CD4-positive, CD25-positive, alpha-beta regulatory T cell (primary cell): ENCODE measurements at regions not wholly inside any gene's neighbourhood (a gene's known extent, or its start where the extent isn't known, plus 50 kb on each side); places are given as distances from the start of the nearest gene placed in this dataset.

ENCODE experiments used
- ATAC-seq, 2 donors: fragments of 150-1000 bp; cut with Tn5 transposase; one replicate each; pipeline ENCODE4 v1.10.0; 2021; ENCODE audit warnings: low read depth in 2 of 2, moderate number of reproducible peaks in 2 of 2, moderate library complexity in 1 of 2
- DNase-seq, 3 donors: peaks; one replicate each; pipeline versions ENCODE4 v3.0.0 to v3.0.0-alpha.2; 2012 to 2022; ENCODE audit warnings: mixed read lengths in 1 of 3
- H3K27ac ChIP-seq: one replicate; pipeline ENCODE4 v1.7.0; 2013; ENCODE audit warnings: mild to moderate bottlenecking, low read length; ENCODE audit not compliant: insufficient read depth, poor library complexity, severe bottlenecking
- H3K27me3 ChIP-seq: one replicate; pipeline ENCODE4 v1.7.0; 2013; ENCODE audit warnings: low read length; ENCODE audit not compliant: control insufficient read depth, insufficient read depth
- H3K36me3 ChIP-seq: one replicate; pipeline ENCODE4 v1.7.0; 2013; ENCODE audit warnings: mild to moderate bottlenecking, low read length, moderate library complexity; ENCODE audit not compliant: control insufficient read depth, insufficient read depth
- H3K4me1 ChIP-seq: 2 replicates; pipeline ENCODE4 v1.7.0; 2013; ENCODE audit warnings: mild to moderate bottlenecking, low read length; ENCODE audit not compliant: insufficient read depth, control insufficient read depth, poor library complexity, severe bottlenecking
- H3K4me3 ChIP-seq: one replicate; pipeline ENCODE4 v1.7.0; 2013; ENCODE audit warnings: low read depth, mild to moderate bottlenecking, low read length, moderate library complexity
- H3K9me3 ChIP-seq, 2 experiments: 1 replicate in 1 of 2; 2 replicates in 1 of 2; pipeline ENCODE4 v1.7.0; 2013; ENCODE audit warnings: low read length in 2 of 2, mild to moderate bottlenecking in 1 of 2, moderate library complexity in 1 of 2; ENCODE audit not compliant: control insufficient read depth in 2 of 2
- H3K27ac Mint-ChIP-seq, 3 donors: one replicate each; pipeline ENCODE4 v1.8.0; 2020 to 2022; ENCODE audit warnings: mild to moderate bottlenecking in 3 of 3, mixed read lengths in 3 of 3, moderate library complexity in 2 of 3
- H3K27me3 Mint-ChIP-seq: one replicate; pipeline ENCODE4 v1.8.0; 2022; ENCODE audit warnings: mild to moderate bottlenecking, mixed read lengths
- H3K36me3 Mint-ChIP-seq: one replicate; pipeline ENCODE4 v1.8.0; 2020; ENCODE audit warnings: mixed read lengths
- H3K4me1 Mint-ChIP-seq, 4 donors: one replicate each; pipeline ENCODE4 v1.8.0; 2020 to 2022; ENCODE audit warnings: mixed read lengths in 4 of 4, mild to moderate bottlenecking in 1 of 4
- H3K4me3 Mint-ChIP-seq, 4 donors: one replicate each; pipeline ENCODE4 v1.8.0; 2020 to 2022; ENCODE audit warnings: mild to moderate bottlenecking in 4 of 4, mixed read lengths in 4 of 4, moderate library complexity in 3 of 4
- H3K9me3 Mint-ChIP-seq, 7 donors: one replicate each; pipeline ENCODE4 v1.8.0; 2020 to 2022; ENCODE audit warnings: mixed read lengths in 7 of 7, mild to moderate bottlenecking in 3 of 7, moderate library complexity in 2 of 7

- Mint-ChIP-seq H3K9me3 (peaks cover 0 to 3% (median 0%) of the 10 kb centered on the region in 7 donors), H3K4me3 (no peak overlapping the region), H3K27me3 (no peaks in the 10 kb centered on the region), H3K27ac (no peak overlapping the region), H3K4me1 (peaks cover 0 to 23% (median 12%) of the 10 kb centered on the region in 4 donors), H3K36me3 (no peaks in the 10 kb centered on the region)
- no peak for ATAC-seq
- H3K4me1 ChIP-seq, result no peaks in the 10 kb centered on the region
- H3K9me3 ChIP-seq, result no peaks in the 10 kb centered on the region
- no peaks in the 10 kb centered on the region for H3K27me3 ChIP-seq
- no peak overlapping the region for H3K27ac ChIP-seq
- no peak for DNase-seq
- no peak overlapping the region for H3K4me3 ChIP-seq
- H3K36me3 ChIP-seq, result no peaks in the 10 kb centered on the region
These were observed 94.4 kb upstream of the TNFSF4 start for GRCh38 chr1:173301507-173301906.

DNA sequence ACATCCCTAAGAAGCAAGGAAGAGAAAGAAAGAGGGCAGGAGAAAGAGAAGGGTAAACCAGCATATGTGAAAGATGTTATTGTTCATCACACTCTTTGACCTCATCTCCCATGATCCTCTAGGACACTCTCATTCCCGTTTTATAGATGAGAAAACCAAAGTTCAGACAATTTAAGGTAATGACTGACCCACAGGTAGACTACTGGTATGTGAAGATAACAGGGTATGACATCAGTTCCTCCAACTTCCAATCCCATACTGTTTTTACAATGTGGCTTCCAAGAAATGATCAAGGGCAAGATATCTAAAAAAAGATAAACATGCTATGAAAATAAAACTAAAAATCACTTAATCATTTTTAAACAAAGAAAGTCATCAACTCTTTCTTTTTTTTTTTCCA lies 95.2 kb upstream of the TNFSF4 start:
- Histone ChIP-seq H3K36me3 (no peaks in the 10 kb centered on the region), H3K27ac (no peak overlapping the region), H3K9me3 (no peaks in the 10 kb centered on the region), H3K4me3 (no peak overlapping the region), H3K4me1 (no peaks in the 10 kb centered on the region), H3K27me3 (no peaks in the 10 kb centered on the region)
- H3K36me3 Mint-ChIP-seq, result no peaks in the 10 kb centered on the region
- no peak overlapping the region for H3K27ac Mint-ChIP-seq
- H3K9me3 Mint-ChIP-seq, result peaks cover 0 to 2% (median 0%) of the 10 kb centered on the region in 7 donors
- H3K27me3 Mint-ChIP-seq, result no peaks in the 10 kb centered on the region
- ATAC-seq (no peak), DNase-seq (no peak)
- peaks cover 0 to 22% (median 12%) of the 10 kb centered on the region in 4 donors for H3K4me1 Mint-ChIP-seq
- no peak overlapping the region for H3K4me3 Mint-ChIP-seq

GRCh38 chr1:173302890-173303829 lies 96.0 kb upstream of the TNFSF4 start:
- H3K4me1 Mint-ChIP-seq, result peaks cover 0 to 15% (median 8%) of the 10 kb centered on the region in 4 donors
- H3K36me3 Mint-ChIP-seq, result no peaks in the 10 kb centered on the region
- Histone ChIP-seq H3K36me3 (no peaks in the 10 kb centered on the region), H3K9me3 (no peaks in the 10 kb centered on the region), H3K27me3 (no peaks in the 10 kb centered on the region), H3K27ac (no peak overlapping the region), H3K4me3 (no peak overlapping the region), H3K4me1 (no peaks in the 10 kb centered on the region)
- H3K27me3 Mint-ChIP-seq, result no peaks in the 10 kb centered on the region
- no peak overlapping the region for H3K4me3 Mint-ChIP-seq
- H3K9me3 Mint-ChIP-seq, result peaks cover 0 to 2% (median 0%) of the 10 kb centered on the region in 7 donors
- no peak for ATAC-seq
- H3K27ac Mint-ChIP-seq, result no peak overlapping the region
- no peak for DNase-seq

DNA sequence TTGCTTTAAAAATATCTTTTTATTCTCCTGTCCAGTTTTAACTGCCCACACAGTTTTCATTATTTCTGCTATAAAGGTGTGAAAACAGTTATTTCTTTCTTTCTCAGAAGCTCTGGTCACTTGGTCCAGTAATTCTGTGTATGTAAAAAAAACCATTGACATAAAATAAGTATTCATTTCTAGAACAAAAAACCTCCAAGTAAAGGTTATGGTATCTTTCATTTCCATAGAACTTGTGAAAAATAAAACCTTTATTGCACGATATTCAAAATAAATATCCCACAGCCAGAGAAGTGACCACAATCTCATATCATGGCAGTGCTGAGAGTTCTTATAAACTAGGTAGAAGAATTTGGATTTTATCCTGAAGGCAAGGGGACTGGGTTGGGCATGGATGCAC lies 96.9 kb upstream of the TNFSF4 start:
- Histone ChIP-seq H3K4me1 (no peaks in the 10 kb centered on the region), H3K27ac (no peak overlapping the region), H3K36me3 (no peaks in the 10 kb centered on the region), H3K4me3 (no peak overlapping the region), H3K9me3 (no peaks in the 10 kb centered on the region), H3K27me3 (no peaks in the 10 kb centered on the region)
- H3K9me3 Mint-ChIP-seq, result peaks cover 0 to 3% (median 0%) of the 10 kb centered on the region in 7 donors
- H3K4me1 Mint-ChIP-seq, result peaks cover 0 to 9% (median 5%) of the 10 kb centered on the region in 4 donors
- no peak for DNase-seq
- H3K4me3 Mint-ChIP-seq, result no peak overlapping the region
- no peaks in the 10 kb centered on the region for H3K36me3 Mint-ChIP-seq
- H3K27ac Mint-ChIP-seq, result no peak overlapping the region
- no peaks in the 10 kb centered on the region for H3K27me3 Mint-ChIP-seq
- no peak for ATAC-seq

DNA sequence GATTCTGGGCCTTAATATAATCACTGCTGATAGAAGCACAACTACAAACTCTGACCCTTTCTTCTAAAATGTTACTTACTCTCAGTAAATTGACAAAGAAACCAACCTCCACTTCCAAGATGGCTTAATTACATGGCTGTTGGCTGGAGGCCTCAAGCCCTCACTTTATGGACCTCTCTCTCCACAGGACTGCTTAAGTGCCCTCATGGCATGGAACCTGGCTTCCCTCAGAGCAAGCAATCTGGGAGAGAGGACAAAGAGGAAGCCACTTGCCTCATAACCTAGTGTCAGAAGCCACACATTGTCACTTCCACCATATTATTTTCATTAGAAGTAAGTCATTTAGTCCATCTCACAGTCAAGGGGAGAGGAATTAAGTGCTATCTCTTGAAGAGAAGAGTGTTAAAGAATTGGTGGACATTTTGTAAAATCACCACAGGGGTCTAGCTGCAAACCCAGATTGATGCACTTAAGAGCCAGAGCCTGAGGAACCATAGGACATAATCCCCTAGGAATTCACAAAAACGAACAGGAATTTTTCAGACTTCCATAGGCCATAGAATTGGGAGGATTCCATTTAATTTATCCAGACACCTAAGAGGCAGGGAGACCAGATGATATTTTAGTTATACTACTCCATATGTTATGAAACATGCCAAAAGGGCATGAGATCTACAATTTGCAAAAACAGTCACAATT lies 97.5 kb upstream of the TNFSF4 start:
- Histone ChIP-seq H3K9me3 (peaks cover 0 to 3% of the 10 kb centered on the region in 2 experiments), H3K4me3 (no peak overlapping the region), H3K36me3 (no peaks in the 10 kb centered on the region), H3K27me3 (no peaks in the 10 kb centered on the region), H3K27ac (no peak overlapping the region), H3K4me1 (no peaks in the 10 kb centered on the region)
- no peak overlapping the region for H3K4me3 Mint-ChIP-seq
- peaks cover 0 to 6% (median 2%) of the 10 kb centered on the region in 4 donors for H3K4me1 Mint-ChIP-seq
- DNase-seq (no peak), ATAC-seq (no peak)
- H3K27me3 Mint-ChIP-seq, result no peaks in the 10 kb centered on the region
- no peak overlapping the region for H3K27ac Mint-ChIP-seq
- no peaks in the 10 kb centered on the region for H3K36me3 Mint-ChIP-seq
- H3K9me3 Mint-ChIP-seq, result peaks cover 0 to 5% (median 2%) of the 10 kb centered on the region in 7 donors

DNA sequence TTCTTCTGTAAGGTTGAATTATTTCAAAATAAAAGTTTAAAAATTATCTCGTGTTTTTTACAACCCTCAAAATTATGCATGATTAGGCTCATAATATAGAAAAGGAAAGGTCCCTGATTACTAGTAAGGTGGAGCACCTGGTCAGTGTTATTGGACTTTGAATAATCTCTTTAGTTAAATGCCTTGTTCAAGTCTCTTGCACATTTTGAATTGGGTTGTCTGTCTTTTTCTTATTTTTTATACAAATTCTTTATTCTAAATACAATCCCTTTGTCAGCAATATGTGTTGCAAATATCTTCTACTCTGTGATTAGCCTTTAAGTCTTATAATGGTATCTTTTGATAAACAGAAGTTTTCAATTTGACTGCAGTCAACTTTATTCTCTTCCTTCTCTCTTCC lies 100.7 kb upstream of the TNFSF4 start:
- no peak overlapping the region for H3K4me3 Mint-ChIP-seq
- ATAC-seq (no peak), DNase-seq (no peak)
- no peak overlapping the region for H3K27ac ChIP-seq
- H3K9me3 ChIP-seq, result peaks cover 0 to 11% of the 10 kb centered on the region in 2 experiments
- H3K4me3 ChIP-seq, result no peak overlapping the region
- H3K36me3 Mint-ChIP-seq, result peaks cover 11% of the 10 kb centered on the region
- peaks cover 0 to 19% (median 6%) of the 10 kb centered on the region in 7 donors for H3K9me3 Mint-ChIP-seq
- no peaks in the 10 kb centered on the region for H3K27me3 ChIP-seq
- no peaks in the 10 kb centered on the region for H3K36me3 ChIP-seq
- no peak overlapping the region for H3K27ac Mint-ChIP-seq
- peaks cover 0 to 2% (median under 1%) of the 10 kb centered on the region in 4 donors for H3K4me1 Mint-ChIP-seq
- peaks cover 6% of the 10 kb centered on the region for H3K27me3 Mint-ChIP-seq
- no peaks in the 10 kb centered on the region for H3K4me1 ChIP-seq

- H3K9me3 Mint-ChIP-seq, result peaks cover 0 to 15% (median 4%) of the 10 kb centered on the region in 7 donors
- H3K4me1 Mint-ChIP-seq, result peaks cover 0 to 5% (median 1%) of the 10 kb centered on the region in 4 donors
- no peaks in the 10 kb centered on the region for H3K4me1 ChIP-seq
- DNase-seq, result no peak
- no peak overlapping the region for H3K4me3 ChIP-seq
- H3K36me3 Mint-ChIP-seq, result peaks cover 16% of the 10 kb centered on the region
- H3K9me3 ChIP-seq, result peaks cover 0 to 9% of the 10 kb centered on the region in 2 experiments
- H3K27ac ChIP-seq, result no peak overlapping the region
- no peaks in the 10 kb centered on the region for H3K27me3 ChIP-seq
- peaks cover 4% of the 10 kb centered on the region for H3K36me3 ChIP-seq
- H3K4me3 Mint-ChIP-seq, result no peak overlapping the region
- peaks cover 13% of the 10 kb centered on the region for H3K27me3 Mint-ChIP-seq
- no peak overlapping the region for H3K27ac Mint-ChIP-seq
- no peak for ATAC-seq
These were observed 107.5 kb upstream of the TNFSF4 start for GRCh38 chr1:173314656-173315055.
